ENCODE measurements at regions not wholly inside any gene's neighbourhood (a gene's known extent, or its start where the extent isn't known, plus 50 kb on each side); places are given as distances from the start of the nearest gene placed in this dataset.

DNA sequence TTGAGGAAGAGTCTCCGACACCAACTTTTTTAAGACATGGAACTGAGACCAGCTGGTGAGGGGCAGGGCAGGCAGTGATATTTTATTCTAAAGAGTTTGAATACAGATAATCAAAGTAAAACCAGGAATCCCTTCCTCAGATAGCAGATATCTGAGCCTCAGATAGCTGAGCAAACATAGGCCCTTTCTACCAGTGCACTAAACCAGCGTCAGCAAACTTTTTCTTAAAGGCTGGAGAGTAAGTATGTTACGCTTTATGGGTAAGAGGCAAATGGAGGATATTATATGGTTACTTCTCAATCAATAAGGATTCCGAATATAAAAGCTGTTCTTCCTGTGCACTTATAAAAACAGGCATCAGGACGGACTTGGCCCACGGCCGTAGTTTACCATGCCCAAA lies 73.9 kb downstream of the WNT5A start:
- no peak for TF ChIP-seq POLR2A (IDR thresholded peaks at IDR 0.05; ENCODE audit: low read depth, low read length)
- no peak for TF ChIP-seq POLR2AphosphoS5 (IDR thresholded peaks at IDR 0.05; ENCODE audit: low read depth, low read length)
- TF ChIP-seq TAF1 (IDR thresholded peaks at IDR 0.05; ENCODE audit: borderline replicate concordance, low read depth, low read length) = no peak

DNA sequence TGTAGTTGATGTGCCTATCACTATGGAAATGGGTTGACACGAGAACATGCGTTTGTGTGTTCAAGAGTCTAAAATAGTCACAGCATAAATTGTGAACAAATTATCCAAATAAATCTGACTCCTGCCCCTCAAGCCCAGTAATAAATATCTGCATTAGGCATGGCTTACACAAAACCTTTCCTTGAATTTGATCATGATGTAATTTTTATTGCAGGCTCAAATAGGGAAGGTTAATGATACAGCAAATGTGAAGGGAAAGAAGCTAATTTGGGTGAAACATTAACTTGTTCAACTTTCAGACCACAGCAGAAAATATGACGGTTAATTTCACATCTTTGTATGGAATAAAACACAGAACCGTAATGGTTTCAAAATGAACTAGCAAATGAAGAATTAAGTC lies 74.6 kb downstream of the WNT5A start:
- no peak for FAIRE-seq
- TF ChIP-seq POLR2A (IDR thresholded peaks at IDR 0.05; ENCODE audit: low read depth, low read length) (no peak), POLR2AphosphoS5 (IDR thresholded peaks at IDR 0.05; ENCODE audit: low read depth, low read length) (no peak), TAF1 (IDR thresholded peaks at IDR 0.05; ENCODE audit: borderline replicate concordance, low read depth, low read length) (no peak)

More for the DNA sequence above, 73.9 kb downstream of the WNT5A start:
- FAIRE-seq (no peak), DNase-seq (ENCODE audit: insufficient read length) (no peak)

DNA sequence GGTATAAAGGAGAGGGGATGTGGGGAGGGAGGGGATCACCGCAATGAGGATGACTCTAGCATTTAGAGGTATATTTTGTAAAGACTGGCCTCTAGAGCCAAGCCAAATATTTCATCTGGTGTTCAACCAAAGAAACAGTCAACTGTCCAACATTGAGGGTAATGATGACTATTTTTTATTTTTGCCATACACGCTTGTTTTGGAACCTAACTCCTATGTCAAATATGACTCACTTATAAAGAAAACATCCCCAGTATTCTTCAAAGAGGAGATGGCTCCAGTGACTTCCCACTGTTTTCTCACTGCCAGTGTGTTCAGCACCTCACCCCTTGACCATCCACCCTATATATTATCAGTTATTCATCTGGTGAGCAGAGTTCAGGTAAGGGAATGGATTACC lies 77.3 kb downstream of the WNT5A start:
- no peak for DNase-seq (ENCODE audit: insufficient read length)
- no peak for FAIRE-seq
- TF ChIP-seq POLR2A (IDR thresholded peaks at IDR 0.05; ENCODE audit: low read depth, low read length) (no peak), TAF1 (IDR thresholded peaks at IDR 0.05; ENCODE audit: borderline replicate concordance, low read depth, low read length) (no peak), POLR2AphosphoS5 (IDR thresholded peaks at IDR 0.05; ENCODE audit: low read depth, low read length) (no peak)

More for the DNA sequence above, 74.6 kb downstream of the WNT5A start:
- no peak for DNase-seq (ENCODE audit: insufficient read length)

DNA sequence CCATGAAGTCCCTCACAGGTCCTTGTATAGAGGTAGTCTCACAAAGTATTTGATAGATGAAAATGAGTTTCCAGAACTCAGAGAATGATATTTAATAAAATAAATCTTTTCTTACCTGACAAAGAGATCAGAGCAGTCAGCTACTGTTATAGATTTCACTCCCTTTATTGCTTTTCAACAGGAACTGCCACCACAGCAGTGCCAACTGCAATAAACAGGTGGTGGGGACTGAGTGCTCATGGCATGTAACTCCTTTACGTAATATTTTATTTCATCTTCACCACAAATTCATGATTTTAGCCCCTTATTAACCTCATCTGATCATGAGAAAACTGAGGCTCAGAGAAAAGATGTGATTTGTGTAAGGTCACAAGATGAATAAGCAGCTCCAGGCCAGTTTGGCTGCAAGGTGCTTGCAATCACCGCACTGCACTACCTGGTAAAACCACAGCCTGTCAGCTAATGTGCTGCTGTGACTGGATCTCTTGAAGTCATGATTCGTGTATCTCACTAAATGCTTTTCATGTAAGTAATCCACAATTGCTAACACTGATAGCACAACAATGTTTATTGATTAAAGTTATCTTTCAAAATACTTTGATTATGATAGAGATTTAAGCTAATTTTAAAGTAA lies 78.8 kb downstream of the WNT5A start:
- FAIRE-seq (no peak), DNase-seq (ENCODE audit: insufficient read length) (no peak)
- TF ChIP-seq POLR2A (IDR thresholded peaks at IDR 0.05; ENCODE audit: low read depth, low read length) = no peak
- TF ChIP-seq TAF1 (IDR thresholded peaks at IDR 0.05; ENCODE audit: borderline replicate concordance, low read depth, low read length) = no peak
- TF ChIP-seq POLR2AphosphoS5 (IDR thresholded peaks at IDR 0.05; ENCODE audit: low read depth, low read length) = no peak

DNA sequence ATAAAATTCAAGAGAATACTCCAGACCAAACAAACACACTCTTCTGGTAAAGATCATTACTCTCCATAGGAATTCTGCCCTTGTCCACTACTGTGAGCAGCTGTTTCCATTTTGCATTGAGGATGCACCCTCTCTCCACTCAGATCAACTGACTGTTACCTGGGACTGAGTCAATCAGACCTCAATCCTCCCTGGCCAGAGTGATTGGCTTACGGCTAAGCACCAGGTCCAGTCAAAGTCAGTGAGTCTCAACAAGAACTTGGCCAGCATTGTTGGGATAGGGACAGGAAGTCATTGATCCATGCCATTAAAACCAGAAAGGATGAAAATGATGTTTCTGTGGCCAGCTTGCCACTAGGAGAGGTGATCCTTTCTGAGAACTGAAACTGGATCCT lies 79.7 kb downstream of the WNT5A start:
- TF ChIP-seq TAF1 (IDR thresholded peaks at IDR 0.05; ENCODE audit: borderline replicate concordance, low read depth, low read length) (no peak), POLR2AphosphoS5 (IDR thresholded peaks at IDR 0.05; ENCODE audit: low read depth, low read length) (no peak)
- no peak for FAIRE-seq

DNA sequence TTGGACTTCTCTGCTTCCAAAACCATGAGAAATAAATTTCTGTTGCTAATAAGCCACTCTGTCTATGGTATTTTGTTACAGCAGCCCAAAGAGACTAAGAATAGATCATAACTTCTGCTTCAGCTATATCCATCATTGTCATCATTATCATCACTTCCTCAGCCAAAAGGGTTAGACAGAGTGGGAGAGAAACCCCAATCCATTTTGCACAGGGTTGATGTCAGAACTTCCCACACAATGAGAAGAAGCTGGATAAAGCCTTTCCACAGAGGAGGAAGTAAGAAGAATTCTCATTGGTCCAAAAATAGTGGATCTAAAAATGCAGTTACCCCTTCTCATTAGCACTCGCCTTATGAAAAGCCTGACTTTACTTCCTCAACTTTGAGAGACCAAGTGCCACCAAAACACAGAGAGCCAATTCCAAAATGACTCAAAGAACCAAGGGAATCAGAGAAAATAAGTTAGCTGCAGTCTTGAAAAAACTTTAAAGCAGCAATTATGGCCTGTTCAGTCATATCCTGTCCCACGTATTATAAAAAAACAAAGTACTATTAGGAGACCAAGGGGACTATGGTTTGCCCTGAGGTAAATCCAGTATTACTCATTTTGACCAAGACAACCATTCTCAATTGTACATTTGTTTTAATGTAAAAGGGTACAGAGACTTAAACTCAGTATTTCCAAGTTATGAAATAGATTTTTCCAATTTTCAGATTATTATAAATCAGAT lies 80.2 kb downstream of the WNT5A start:
- FAIRE-seq (no peak), DNase-seq (ENCODE audit: insufficient read length) (no peak)
- TF ChIP-seq POLR2A (IDR thresholded peaks at IDR 0.05; ENCODE audit: low read depth, low read length) (no peak), TAF1 (IDR thresholded peaks at IDR 0.05; ENCODE audit: borderline replicate concordance, low read depth, low read length) (no peak), POLR2AphosphoS5 (IDR thresholded peaks at IDR 0.05; ENCODE audit: low read depth, low read length) (no peak)

More for the DNA sequence above, 79.7 kb downstream of the WNT5A start:
- DNase-seq (ENCODE audit: insufficient read length) = no peak

DNA sequence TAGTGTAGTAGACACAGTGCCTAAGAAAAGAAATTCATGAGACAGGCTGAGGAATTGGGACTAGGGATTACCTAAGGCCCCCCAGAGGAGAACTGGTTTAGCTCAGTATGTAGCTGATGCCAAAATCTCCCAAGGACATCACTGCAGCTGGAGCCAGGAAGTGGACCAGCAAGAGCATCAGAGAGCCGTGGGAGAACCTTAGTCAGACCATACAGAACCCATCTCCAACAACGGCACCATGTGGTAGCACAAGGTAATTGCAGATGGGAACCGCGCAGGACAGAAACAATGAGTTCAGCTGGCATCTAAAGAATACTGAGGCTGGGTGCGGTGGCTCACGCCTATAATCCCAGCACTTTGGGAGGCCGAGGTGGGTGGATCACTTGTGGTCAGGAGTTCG lies 81.7 kb downstream of the WNT5A start:
- DNase-seq (ENCODE audit: insufficient read length) (no peak), FAIRE-seq (no peak)
- no peak for TF ChIP-seq POLR2AphosphoS5 (IDR thresholded peaks at IDR 0.05; ENCODE audit: low read depth, low read length)
- no peak for TF ChIP-seq TAF1 (IDR thresholded peaks at IDR 0.05; ENCODE audit: borderline replicate concordance, low read depth, low read length)
- no peak for TF ChIP-seq POLR2A (IDR thresholded peaks at IDR 0.05; ENCODE audit: low read depth, low read length)

DNA sequence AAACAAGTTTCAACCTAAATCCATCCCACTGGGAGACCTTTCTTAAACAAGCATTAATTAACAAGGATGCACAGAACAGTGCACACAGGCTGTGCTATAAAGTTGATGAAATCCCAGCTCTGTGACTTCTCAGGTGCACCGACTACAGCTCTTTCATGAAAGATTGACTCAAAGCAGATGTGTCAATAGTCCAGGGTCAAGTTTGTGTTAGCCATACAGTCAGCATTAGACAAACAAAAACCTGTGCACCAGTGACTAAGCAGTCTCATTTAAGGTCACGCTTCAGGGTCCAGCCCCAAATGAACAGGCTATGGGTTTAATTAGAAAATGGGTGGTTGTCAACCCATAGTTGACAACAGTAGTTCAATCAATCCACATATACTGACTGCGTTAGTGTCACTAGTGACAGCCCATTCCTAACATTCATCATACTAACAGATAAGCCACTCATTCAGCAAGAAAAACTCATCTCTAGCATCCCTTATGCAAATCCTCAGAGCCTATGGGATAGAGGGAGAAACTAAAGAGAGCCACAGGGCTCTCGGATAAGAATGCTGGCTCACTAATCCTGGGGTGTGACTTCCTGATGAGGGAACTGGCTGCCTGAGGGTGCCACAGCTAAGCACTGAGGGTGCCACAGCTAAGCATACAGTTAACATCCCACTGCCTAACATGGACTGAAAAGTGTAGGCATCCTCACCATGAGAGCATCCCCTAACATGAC lies 84.1 kb downstream of the WNT5A start:
- TF ChIP-seq POLR2AphosphoS5 (IDR thresholded peaks at IDR 0.05; ENCODE audit: low read depth, low read length) (no peak), POLR2A (IDR thresholded peaks at IDR 0.05; ENCODE audit: low read depth, low read length) (no peak), TAF1 (IDR thresholded peaks at IDR 0.05; ENCODE audit: borderline replicate concordance, low read depth, low read length) (no peak)
- DNase-seq (ENCODE audit: insufficient read length) (no peak), FAIRE-seq (no peak)

DNA sequence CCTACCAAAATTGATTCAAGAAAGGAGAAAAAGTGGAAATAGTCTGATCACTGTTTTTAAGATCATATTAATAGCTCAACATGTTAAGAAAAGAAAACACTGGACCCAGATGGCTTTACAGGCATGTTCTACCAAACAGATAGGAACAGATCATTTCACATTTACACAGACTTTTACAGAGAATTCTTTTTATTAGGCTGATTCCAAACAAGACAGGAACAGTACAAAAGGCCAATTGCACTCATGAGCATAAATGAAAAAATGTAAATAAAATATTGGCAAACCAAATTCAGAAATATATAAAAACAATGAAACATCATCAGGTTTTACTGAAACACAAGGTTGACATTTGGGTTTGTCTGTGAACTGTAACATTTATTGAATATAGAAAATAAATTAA lies 106.5 kb downstream of the WNT5A start:
- FAIRE-seq = no peak
- no peak for DNase-seq (ENCODE audit: insufficient read length)
- TF ChIP-seq POLR2A (IDR thresholded peaks at IDR 0.05; ENCODE audit: low read depth, low read length) (no peak), TAF1 (IDR thresholded peaks at IDR 0.05; ENCODE audit: borderline replicate concordance, low read depth, low read length) (no peak)

DNA sequence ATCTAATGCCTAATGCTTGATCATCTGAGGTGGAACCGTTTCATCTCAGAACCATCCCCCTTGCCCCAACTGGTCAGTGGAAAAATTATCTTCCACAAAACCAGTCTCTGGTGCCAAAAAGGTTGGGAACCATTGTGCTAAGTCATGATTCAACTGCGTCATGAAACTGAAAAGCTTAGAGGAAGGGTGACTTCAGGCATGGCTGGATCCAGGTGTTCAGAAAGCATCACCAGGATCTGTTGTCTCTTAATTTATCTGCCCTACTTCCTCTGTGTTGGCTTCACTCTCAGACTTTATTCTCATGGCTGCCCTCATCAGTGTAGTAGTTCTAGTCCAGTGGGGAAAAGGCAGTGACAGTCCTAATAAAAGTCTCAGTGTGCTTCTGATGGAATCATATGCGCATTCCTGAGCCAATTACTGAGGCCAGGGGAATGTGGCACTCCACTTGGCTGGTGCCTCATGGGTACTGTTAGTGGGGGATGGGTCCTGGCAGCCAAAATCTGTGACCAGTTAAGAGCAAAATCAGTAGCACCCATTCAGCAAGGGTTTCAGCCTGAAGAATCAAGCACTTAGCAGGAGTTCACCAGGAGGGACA lies 110.3 kb downstream of the WNT5A start:
- FAIRE-seq (peak; percentile 42), DNase-seq (ENCODE audit: insufficient read length) (no peak)
- TF ChIP-seq TAF1 (IDR thresholded peaks at IDR 0.05; ENCODE audit: borderline replicate concordance, low read depth, low read length) = no peak
- TF ChIP-seq POLR2A (IDR thresholded peaks at IDR 0.05; ENCODE audit: low read depth, low read length) = no peak
- TF ChIP-seq POLR2AphosphoS5 (IDR thresholded peaks at IDR 0.05; ENCODE audit: low read depth, low read length) = no peak

DNA sequence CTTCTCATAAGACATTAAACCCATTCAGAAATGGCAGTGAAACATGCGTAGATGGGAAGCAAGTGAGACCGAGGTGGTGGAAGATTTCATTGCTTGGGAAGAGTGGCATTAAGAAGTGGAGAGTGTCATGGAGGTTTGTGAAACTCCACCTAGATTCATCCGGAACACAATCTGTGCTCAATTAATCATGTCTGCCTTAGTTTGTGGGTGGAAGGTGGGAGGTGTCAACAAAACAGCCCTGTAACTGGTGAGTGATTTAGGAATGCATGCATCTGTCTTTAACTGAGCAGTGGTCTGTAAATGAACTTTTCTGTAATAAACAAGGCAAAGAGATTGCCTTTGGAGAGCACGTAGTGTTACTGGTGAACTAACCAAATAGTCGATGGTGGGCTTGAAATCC lies 113.7 kb downstream of the WNT5A start:
- no peak for FAIRE-seq
- DNase-seq (ENCODE audit: insufficient read length) = no peak
- no peak for TF ChIP-seq TAF1 (IDR thresholded peaks at IDR 0.05; ENCODE audit: borderline replicate concordance, low read depth, low read length)
- TF ChIP-seq POLR2AphosphoS5 (IDR thresholded peaks at IDR 0.05; ENCODE audit: low read depth, low read length) = no peak
- no peak for TF ChIP-seq POLR2A (IDR thresholded peaks at IDR 0.05; ENCODE audit: low read depth, low read length)
